OCI-LY3 (cell line): ENCODE measurements at regions not wholly inside any gene's neighbourhood (a gene's known extent, or its start where the extent isn't known, plus 50 kb on each side); places are given as distances from the start of the nearest gene placed in this dataset.

Experiments used
- H2AFZ ChIP-seq: fragments of 200-600, 300-600 bp; shearing (Covaris generic); 2 replicates; pipeline ENCODE4 v1.6.0; 2014; ENCODE audit warnings: antibody characterized with exemption, low read depth, low read length
- H3K27ac ChIP-seq: fragments of 200-600, 300-600 bp; sonication (generic); 2 replicates; pipeline ENCODE4 v1.5.1; 2014; ENCODE audit warnings: mild to moderate bottlenecking, low read length, moderate library complexity, mixed read lengths
- H3K27me3 ChIP-seq: fragments of 200-600, 300-600 bp; sonication (generic); 2 replicates; pipeline ENCODE4 v1.6.1; 2014; ENCODE audit warnings: low read depth, low read length, mixed read lengths
- H3K36me3 ChIP-seq: fragments of 200-600, 300-600 bp; sonication (generic); replicated peaks from 2 replicates; pipeline ENCODE3; 2014; ENCODE audit warnings: low read depth, low read length, mixed read lengths
- H3K4me1 ChIP-seq: fragments of 300-600, 200-600 bp; sonication (generic); 2 replicates; pipeline ENCODE4 v1.6.1; 2014; ENCODE audit warnings: low read length, mixed read lengths
- H3K4me2 ChIP-seq: fragments of 200-600, 300-600 bp; sonication (generic); 2 replicates; pipeline ENCODE4 v1.6.1; 2014; ENCODE audit warnings: low read length, mixed read lengths
- H3K4me3 ChIP-seq: fragments of 300-600, 200-600 bp; sonication (generic); 2 replicates; pipeline ENCODE4 v1.5.1; 2014; ENCODE audit warnings: antibody characterized with exemption, mild to moderate bottlenecking, low read length, moderate library complexity
- H3K79me2 ChIP-seq: fragments of 300-600, 200-600 bp; shearing (Covaris generic); 2 replicates; pipeline ENCODE4 v1.6.1; 2014; ENCODE audit warnings: mild to moderate bottlenecking, low read length, mixed read lengths
- H3K9ac ChIP-seq: fragments of 300-600, 200-600 bp; shearing (Covaris generic); 2 replicates; pipeline ENCODE4 v1.6.0; 2014; ENCODE audit warnings: mild to moderate bottlenecking, low read length, moderate library complexity
- H3K9me3 ChIP-seq: fragments of 200-600, 300-600 bp; shearing (Covaris generic); 2 replicates; pipeline ENCODE4 v1.6.1; 2014; ENCODE audit warnings: low read length, mixed read lengths; ENCODE audit not compliant: insufficient read depth
- H4K20me1 ChIP-seq: fragments of 200-600, 300-600 bp; sonication (generic); 2 replicates; pipeline ENCODE4 v1.6.1; 2016; ENCODE audit warnings: low read length, mixed read lengths; ENCODE audit not compliant: insufficient read depth
- EZH2phosphoT487 ChIP-seq: fragments of 200-600 bp; shearing (Covaris generic); IDR thresholded peaks from 2 replicates; pipeline ENCODE4 v1.6.1; 2018; ENCODE audit warnings: antibody characterized with exemption, mixed run types, low read depth
- TF ChIP-seq, protein P1 (sequence below): fragments of 200-600, 300-600 bp; sonication (generic); IDR thresholded peaks from 2 replicates; pipeline ENCODE4 v1.5.1; 2014; ENCODE audit warnings: antibody characterized with exemption, low read length, low read depth

DNA sequence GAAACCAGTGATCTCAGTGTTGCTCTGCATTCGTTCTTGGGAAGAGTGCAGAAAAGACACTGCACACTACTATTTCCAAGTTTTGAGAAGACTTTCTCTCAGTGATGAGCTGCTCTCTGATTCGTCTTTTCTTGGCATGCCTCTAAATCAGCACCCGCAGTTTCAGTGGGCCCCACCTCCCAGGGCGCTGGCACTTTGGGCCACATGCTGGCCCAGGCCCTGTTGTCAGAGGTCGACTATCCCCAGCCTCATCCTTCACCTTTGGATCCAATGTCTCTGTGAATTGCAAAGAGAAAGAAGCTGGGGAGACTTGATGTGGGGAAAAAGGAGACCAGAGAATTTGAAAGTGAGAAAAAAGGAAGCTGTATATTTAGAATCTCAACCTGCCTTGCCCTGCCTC is 644.1 kb upstream of the PITX2 start:
- peaks cover 40% of the 10 kb centered on the region for H3K4me1 ChIP-seq
- H4K20me1 ChIP-seq: no peaks in the 10 kb centered on the region
- H3K4me2 ChIP-seq: peak overlapping the region; percentile 57
- H3K4me3 ChIP-seq: peak overlapping the region; percentile 14; the same call in 1 of the 2 replicates
- TF ChIP-seq, protein P1, sequence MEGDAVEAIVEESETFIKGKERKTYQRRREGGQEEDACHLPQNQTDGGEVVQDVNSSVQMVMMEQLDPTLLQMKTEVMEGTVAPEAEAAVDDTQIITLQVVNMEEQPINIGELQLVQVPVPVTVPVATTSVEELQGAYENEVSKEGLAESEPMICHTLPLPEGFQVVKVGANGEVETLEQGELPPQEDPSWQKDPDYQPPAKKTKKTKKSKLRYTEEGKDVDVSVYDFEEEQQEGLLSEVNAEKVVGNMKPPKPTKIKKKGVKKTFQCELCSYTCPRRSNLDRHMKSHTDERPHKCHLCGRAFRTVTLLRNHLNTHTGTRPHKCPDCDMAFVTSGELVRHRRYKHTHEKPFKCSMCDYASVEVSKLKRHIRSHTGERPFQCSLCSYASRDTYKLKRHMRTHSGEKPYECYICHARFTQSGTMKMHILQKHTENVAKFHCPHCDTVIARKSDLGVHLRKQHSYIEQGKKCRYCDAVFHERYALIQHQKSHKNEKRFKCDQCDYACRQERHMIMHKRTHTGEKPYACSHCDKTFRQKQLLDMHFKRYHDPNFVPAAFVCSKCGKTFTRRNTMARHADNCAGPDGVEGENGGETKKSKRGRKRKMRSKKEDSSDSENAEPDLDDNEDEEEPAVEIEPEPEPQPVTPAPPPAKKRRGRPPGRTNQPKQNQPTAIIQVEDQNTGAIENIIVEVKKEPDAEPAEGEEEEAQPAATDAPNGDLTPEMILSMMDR: no peak
- TF ChIP-seq EZH2phosphoT487: no peak
- H3K9me3 ChIP-seq: no peaks in the 10 kb centered on the region
- H3K36me3 ChIP-seq: no peaks in the 10 kb centered on the region
- no peak overlapping the region for H3K27ac ChIP-seq
- H3K79me2 ChIP-seq: no peaks in the 10 kb centered on the region
- peak overlapping the region; percentile 19; the same call in 1 of the 2 replicates for H2AFZ ChIP-seq
- H3K27me3 ChIP-seq: no peaks in the 10 kb centered on the region
- H3K9ac ChIP-seq: no peak overlapping the region

DNA sequence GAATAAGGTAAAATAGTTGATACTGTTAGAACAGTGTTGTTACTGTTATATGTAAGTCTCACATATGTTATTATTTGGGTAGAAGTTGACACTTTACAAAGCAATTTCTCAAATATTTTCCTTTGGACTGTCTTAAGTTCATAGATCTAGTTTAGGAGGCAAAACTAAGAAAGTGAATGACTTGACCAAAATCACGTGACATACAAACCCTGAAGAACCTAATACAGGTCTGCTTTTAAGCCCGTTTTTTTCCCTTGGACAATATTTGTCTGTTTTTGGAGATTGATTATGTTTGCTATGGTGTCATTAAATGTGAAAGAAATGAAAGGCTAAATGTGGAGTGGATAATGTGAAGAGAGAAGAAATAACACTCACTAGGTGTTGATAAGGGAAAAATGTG is 644.9 kb upstream of the PITX2 start:
- no peak overlapping the region for H3K4me3 ChIP-seq
- H3K27ac ChIP-seq: no peak overlapping the region
- no peaks in the 10 kb centered on the region for H3K27me3 ChIP-seq
- H4K20me1 ChIP-seq: no peaks in the 10 kb centered on the region
- H3K4me2 ChIP-seq: peak overlapping the region; percentile 57
- 0 out of 2 replicates have a peak overlapping the region, but pooled peaks have one; percentile 19 for H2AFZ ChIP-seq
- H3K36me3 ChIP-seq: no peaks in the 10 kb centered on the region
- peaks cover 40% of the 10 kb centered on the region for H3K4me1 ChIP-seq
- no peak for TF ChIP-seq EZH2phosphoT487
- TF ChIP-seq, protein P1: no peak
- H3K9ac ChIP-seq: no peak overlapping the region
- H3K9me3 ChIP-seq: no peaks in the 10 kb centered on the region
- H3K79me2 ChIP-seq: no peaks in the 10 kb centered on the region

GRCh38 chr4:111268769-111269414 is 646.0 kb upstream of the PITX2 start:
- no peaks in the 10 kb centered on the region for H3K9me3 ChIP-seq
- no peaks in the 10 kb centered on the region for H4K20me1 ChIP-seq
- no peaks in the 10 kb centered on the region for H3K79me2 ChIP-seq
- no peak overlapping the region for H3K4me3 ChIP-seq
- H3K4me2 ChIP-seq: peak overlapping the region; percentile 68
- no peak for TF ChIP-seq EZH2phosphoT487
- H3K27me3 ChIP-seq: no peaks in the 10 kb centered on the region
- no peak overlapping the region for H3K27ac ChIP-seq
- peaks cover 40% of the 10 kb centered on the region for H3K4me1 ChIP-seq
- H3K36me3 ChIP-seq: no peaks in the 10 kb centered on the region
- 0 out of 2 replicates have a peak overlapping the region, but pooled peaks have one; percentile 4 for H2AFZ ChIP-seq
- no peak overlapping the region for H3K9ac ChIP-seq

- Histone ChIP-seq H3K79me2 (no peaks in the 10 kb centered on the region), H3K4me3 (no peak overlapping the region), H3K9me3 (no peaks in the 10 kb centered on the region), H3K4me2 (peak overlapping the region; percentile 68), H2AFZ (peak overlapping the region; percentile 4; the same call in 1 of the 2 replicates), H3K4me1 (peaks cover 40% of the 10 kb centered on the region), H3K27ac (no peak overlapping the region), H3K27me3 (no peaks in the 10 kb centered on the region), H3K9ac (no peak overlapping the region), H3K36me3 (no peaks in the 10 kb centered on the region), H4K20me1 (no peaks in the 10 kb centered on the region)
- TF ChIP-seq EZH2phosphoT487: no peak
- TF ChIP-seq, protein P1: no peak
Measured at GRCh38 chr4:111269439-111269838, 646.6 kb upstream of the PITX2 start.
